OCI-LY3 (cell line): ENCODE measurements at regions not wholly inside any gene's neighbourhood (a gene's known extent, or its start where the extent isn't known, plus 50 kb on each side); places are given as distances from the start of the nearest gene placed in this dataset.

ENCODE experiments used
- H2AFZ ChIP-seq: fragments of 200-600, 300-600 bp; shearing (Covaris generic); 2 replicates; pipeline ENCODE4 v1.6.0; 2014; ENCODE audit warnings: antibody characterized with exemption, low read depth, low read length
- H3K27ac ChIP-seq: fragments of 200-600, 300-600 bp; sonication (generic); 2 replicates; pipeline ENCODE4 v1.5.1; 2014; ENCODE audit warnings: mild to moderate bottlenecking, low read length, moderate library complexity, mixed read lengths
- H3K27me3 ChIP-seq: fragments of 200-600, 300-600 bp; sonication (generic); 2 replicates; pipeline ENCODE4 v1.6.1; 2014; ENCODE audit warnings: low read depth, low read length, mixed read lengths
- H3K36me3 ChIP-seq: fragments of 200-600, 300-600 bp; sonication (generic); replicated peaks from 2 replicates; pipeline ENCODE3; 2014; ENCODE audit warnings: low read depth, low read length, mixed read lengths
- H3K4me1 ChIP-seq: fragments of 300-600, 200-600 bp; sonication (generic); 2 replicates; pipeline ENCODE4 v1.6.1; 2014; ENCODE audit warnings: low read length, mixed read lengths
- H3K4me2 ChIP-seq: fragments of 200-600, 300-600 bp; sonication (generic); 2 replicates; pipeline ENCODE4 v1.6.1; 2014; ENCODE audit warnings: low read length, mixed read lengths
- H3K4me3 ChIP-seq: fragments of 300-600, 200-600 bp; sonication (generic); 2 replicates; pipeline ENCODE4 v1.5.1; 2014; ENCODE audit warnings: antibody characterized with exemption, mild to moderate bottlenecking, low read length, moderate library complexity
- H3K79me2 ChIP-seq: fragments of 300-600, 200-600 bp; shearing (Covaris generic); 2 replicates; pipeline ENCODE4 v1.6.1; 2014; ENCODE audit warnings: mild to moderate bottlenecking, low read length, mixed read lengths
- H3K9ac ChIP-seq: fragments of 300-600, 200-600 bp; shearing (Covaris generic); 2 replicates; pipeline ENCODE4 v1.6.0; 2014; ENCODE audit warnings: mild to moderate bottlenecking, low read length, moderate library complexity
- H3K9me3 ChIP-seq: fragments of 200-600, 300-600 bp; shearing (Covaris generic); 2 replicates; pipeline ENCODE4 v1.6.1; 2014; ENCODE audit warnings: low read length, mixed read lengths; ENCODE audit not compliant: insufficient read depth
- H4K20me1 ChIP-seq: fragments of 200-600, 300-600 bp; sonication (generic); 2 replicates; pipeline ENCODE4 v1.6.1; 2016; ENCODE audit warnings: low read length, mixed read lengths; ENCODE audit not compliant: insufficient read depth
- EZH2phosphoT487 ChIP-seq: fragments of 200-600 bp; shearing (Covaris generic); IDR thresholded peaks from 2 replicates; pipeline ENCODE4 v1.6.1; 2018; ENCODE audit warnings: antibody characterized with exemption, mixed run types, low read depth
- TF ChIP-seq, protein P1 (sequence below): fragments of 200-600, 300-600 bp; sonication (generic); IDR thresholded peaks from 2 replicates; pipeline ENCODE4 v1.5.1; 2014; ENCODE audit warnings: antibody characterized with exemption, low read length, low read depth

- Histone ChIP-seq H3K9me3 (no peaks in the 10 kb centered on the region), H3K4me3 (no peak overlapping the region), H3K36me3 (no peaks in the 10 kb centered on the region), H3K27me3 (no peaks in the 10 kb centered on the region), H3K4me2 (no peak overlapping the region), H3K9ac (no peak overlapping the region), H3K79me2 (no peaks in the 10 kb centered on the region), H3K27ac (no peak overlapping the region), H4K20me1 (no peaks in the 10 kb centered on the region), H3K4me1 (no peaks in the 10 kb centered on the region), H2AFZ (no peak overlapping the region)
- TF ChIP-seq, protein P1, sequence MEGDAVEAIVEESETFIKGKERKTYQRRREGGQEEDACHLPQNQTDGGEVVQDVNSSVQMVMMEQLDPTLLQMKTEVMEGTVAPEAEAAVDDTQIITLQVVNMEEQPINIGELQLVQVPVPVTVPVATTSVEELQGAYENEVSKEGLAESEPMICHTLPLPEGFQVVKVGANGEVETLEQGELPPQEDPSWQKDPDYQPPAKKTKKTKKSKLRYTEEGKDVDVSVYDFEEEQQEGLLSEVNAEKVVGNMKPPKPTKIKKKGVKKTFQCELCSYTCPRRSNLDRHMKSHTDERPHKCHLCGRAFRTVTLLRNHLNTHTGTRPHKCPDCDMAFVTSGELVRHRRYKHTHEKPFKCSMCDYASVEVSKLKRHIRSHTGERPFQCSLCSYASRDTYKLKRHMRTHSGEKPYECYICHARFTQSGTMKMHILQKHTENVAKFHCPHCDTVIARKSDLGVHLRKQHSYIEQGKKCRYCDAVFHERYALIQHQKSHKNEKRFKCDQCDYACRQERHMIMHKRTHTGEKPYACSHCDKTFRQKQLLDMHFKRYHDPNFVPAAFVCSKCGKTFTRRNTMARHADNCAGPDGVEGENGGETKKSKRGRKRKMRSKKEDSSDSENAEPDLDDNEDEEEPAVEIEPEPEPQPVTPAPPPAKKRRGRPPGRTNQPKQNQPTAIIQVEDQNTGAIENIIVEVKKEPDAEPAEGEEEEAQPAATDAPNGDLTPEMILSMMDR, result no peak
- no peak for TF ChIP-seq EZH2phosphoT487
These were observed 1408.0 kb downstream of the PCDH18 start for GRCh38 chr4:136124251-136124745.

- H3K9me3 ChIP-seq, result no peaks in the 10 kb centered on the region
- no peak overlapping the region for H3K9ac ChIP-seq
- no peak overlapping the region for H3K27ac ChIP-seq
- H4K20me1 ChIP-seq, result no peaks in the 10 kb centered on the region
- H3K4me2 ChIP-seq, result no peak overlapping the region
- H3K4me1 ChIP-seq, result no peaks in the 10 kb centered on the region
- TF ChIP-seq, protein P1, result no peak
- TF ChIP-seq EZH2phosphoT487, result no peak
- H3K79me2 ChIP-seq, result no peaks in the 10 kb centered on the region
- H2AFZ ChIP-seq, result no peak overlapping the region
- H3K27me3 ChIP-seq, result no peaks in the 10 kb centered on the region
- H3K4me3 ChIP-seq, result no peak overlapping the region
- H3K36me3 ChIP-seq, result no peaks in the 10 kb centered on the region
These were observed 1410.9 kb downstream of the PCDH18 start for GRCh38 chr4:136121426-136121825.

DNA sequence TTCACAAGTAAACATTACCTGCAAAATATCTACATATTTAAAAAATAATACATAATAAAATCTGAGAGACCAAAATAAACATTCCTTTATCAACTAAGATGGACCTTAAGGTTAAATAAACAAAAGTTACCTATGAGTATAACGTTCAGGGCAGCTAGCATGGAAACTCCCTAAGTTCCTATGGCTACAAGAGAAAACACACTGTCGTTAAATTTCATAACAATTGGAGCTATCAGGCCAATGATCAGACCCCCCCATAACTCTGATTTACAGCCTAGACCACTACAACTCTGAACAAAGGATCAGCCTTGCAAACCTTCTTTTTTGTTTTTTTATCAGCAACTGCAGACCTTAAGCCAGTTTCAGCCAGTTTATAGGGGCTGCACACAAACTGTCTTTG, 1418.4 kb downstream of the PCDH18 start:
- Histone ChIP-seq H3K9me3 (no peaks in the 10 kb centered on the region), H3K4me1 (peaks cover 6% of the 10 kb centered on the region; the same call in 1 of the 2 replicates), H3K27me3 (no peaks in the 10 kb centered on the region), H3K9ac (no peak overlapping the region), H3K27ac (no peak overlapping the region), H3K4me2 (no peak overlapping the region), H2AFZ (no peak overlapping the region), H3K79me2 (no peaks in the 10 kb centered on the region), H4K20me1 (no peaks in the 10 kb centered on the region), H3K36me3 (no peaks in the 10 kb centered on the region), H3K4me3 (no peak overlapping the region)
- TF ChIP-seq EZH2phosphoT487, result no peak
- TF ChIP-seq, protein P1, result no peak

- Histone ChIP-seq H3K79me2 (no peaks in the 10 kb centered on the region), H3K4me3 (no peak overlapping the region), H3K9me3 (no peaks in the 10 kb centered on the region), H3K27me3 (no peaks in the 10 kb centered on the region), H4K20me1 (no peaks in the 10 kb centered on the region), H3K27ac (no peak overlapping the region), H2AFZ (no peak overlapping the region), H3K36me3 (no peaks in the 10 kb centered on the region), H3K9ac (no peak overlapping the region), H3K4me2 (no peak overlapping the region), H3K4me1 (peaks cover 6% of the 10 kb centered on the region; the same call in 1 of the 2 replicates)
- TF ChIP-seq, protein P1, result no peak
These were observed 1420.2 kb downstream of the PCDH18 start for GRCh38 chr4:136112116-136112515.
